ENCODE measurements at regions not wholly inside any gene's neighbourhood (a gene's known extent, or its start where the extent isn't known, plus 50 kb on each side); places are given as distances from the start of the nearest gene placed in this dataset.

- peak; percentile 65 for TF ChIP-seq CTCF (IDR thresholded peaks at IDR 0.05; ENCODE audit: low read depth, low read length)
- no peak overlapping the region for H3K4me3 ChIP-seq (ENCODE audit: low read depth, low read length)
Measured at GRCh38 chr22:19631899-19632667, 82.2 kb upstream of the SEPTIN5 start.

DNA sequence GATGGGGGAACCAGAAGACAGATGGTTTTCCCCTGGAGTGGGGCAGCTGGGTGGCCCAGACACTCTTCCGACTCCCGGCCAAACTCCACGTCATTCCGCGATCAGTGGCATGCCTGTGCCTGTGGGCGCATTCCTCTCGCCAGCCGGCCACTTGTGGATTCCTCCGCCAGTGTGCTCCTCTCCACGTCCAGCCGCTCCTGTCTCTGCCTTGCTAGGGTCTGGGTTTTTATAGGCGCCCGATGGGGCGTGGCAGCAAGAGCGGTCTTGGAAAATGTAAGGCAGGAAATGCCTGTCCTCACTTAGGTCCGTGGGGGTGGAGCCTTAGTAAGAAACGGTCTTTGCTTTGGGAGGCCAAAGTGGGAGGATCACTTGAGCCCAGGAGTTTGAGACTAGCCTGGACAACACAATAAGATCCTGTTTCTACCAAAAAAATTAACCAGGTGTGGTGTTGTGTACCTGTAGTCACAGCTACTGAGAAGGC lies 81.6 kb upstream of the SEPTIN5 start:
- no peak overlapping the region for H3K4me3 ChIP-seq (ENCODE audit: low read depth, low read length)
- no peak for TF ChIP-seq CTCF (IDR thresholded peaks at IDR 0.05; ENCODE audit: low read depth, low read length)

DNA sequence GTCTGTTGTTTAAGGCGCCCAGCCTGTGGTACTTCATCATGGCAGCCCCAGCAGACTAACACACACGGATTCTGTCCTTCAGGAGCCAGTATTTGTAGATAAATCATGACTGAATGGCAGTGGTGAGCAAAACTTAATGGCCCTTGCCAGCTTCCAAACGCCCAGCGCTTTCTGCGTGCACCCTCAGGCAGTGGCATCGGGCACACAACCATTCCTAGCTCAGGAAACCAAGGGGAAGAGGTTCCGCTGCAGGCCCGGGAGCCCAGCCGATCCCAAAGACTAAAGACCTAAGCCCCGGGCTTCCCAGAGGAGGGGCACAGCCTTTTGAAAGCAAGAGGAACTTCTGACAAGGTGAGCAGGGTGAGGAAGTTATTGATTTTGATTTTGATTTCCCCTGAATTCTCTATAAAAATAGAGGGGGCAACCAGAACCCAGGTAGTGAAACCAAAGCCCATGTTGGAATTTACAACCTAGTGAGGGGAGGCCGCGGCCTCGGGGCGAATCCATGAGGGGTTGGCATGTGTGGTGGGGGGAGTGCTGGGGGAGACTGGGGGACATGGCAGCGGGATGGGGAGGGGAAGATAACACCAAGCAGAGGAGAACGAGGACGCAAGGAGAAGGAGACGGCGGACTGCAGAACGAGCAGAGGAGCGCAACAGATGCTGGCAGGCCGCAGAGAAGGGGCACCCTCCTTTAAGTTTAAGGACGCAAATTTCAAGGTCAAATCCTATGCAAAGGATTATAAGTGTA lies 79.9 kb upstream of the SEPTIN5 start:
- no peak overlapping the region for H3K4me3 ChIP-seq (ENCODE audit: low read depth, low read length)
- no peak for TF ChIP-seq CTCF (IDR thresholded peaks at IDR 0.05; ENCODE audit: low read depth, low read length)

- no peak for TF ChIP-seq CTCF (IDR thresholded peaks at IDR 0.05; ENCODE audit: low read depth, low read length)
Measured at GRCh38 chr22:19635644-19636043, 78.7 kb upstream of the SEPTIN5 start.

GRCh38 chr22:19636696-19637407 lies 77.5 kb upstream of the SEPTIN5 start:
- H3K4me3 ChIP-seq (ENCODE audit: low read depth, low read length): no peak overlapping the region
- no peak for TF ChIP-seq CTCF (IDR thresholded peaks at IDR 0.05; ENCODE audit: low read depth, low read length)

More at GRCh38 chr22:19635644-19636043, 78.7 kb upstream of the SEPTIN5 start:
- no peak overlapping the region for H3K4me3 ChIP-seq (ENCODE audit: low read depth, low read length)

- no peak overlapping the region for H3K4me3 ChIP-seq (ENCODE audit: low read depth, low read length)
- no peak for TF ChIP-seq CTCF (IDR thresholded peaks at IDR 0.05; ENCODE audit: low read depth, low read length)
Measured at GRCh38 chr22:19637408-19638281, 76.7 kb upstream of the SEPTIN5 start.

All from WI38 (cell line).